NCI-H2171 treated with DMSO at 0.1 percent for 48 hours (cell line): ENCODE measurements at regions not wholly inside any gene's neighbourhood (a gene's known extent, or its start where the extent isn't known, plus 50 kb on each side); places are given as distances from the start of the nearest gene placed in this dataset.
A peak's percentile ranks its signal among the peaks of the same experiment; 100 is the strongest.
"Not testable (repeated sequence)": the region's sequence is repeated elsewhere in the genome, so short reads cannot be mapped to it uniquely, and the experiment has no call there.

ENCODE experiments used
- DNase-seq: peaks from one replicate; lab custom pipeline; 2025; lab: John Stamatoyannopoulos, UW

DNA sequence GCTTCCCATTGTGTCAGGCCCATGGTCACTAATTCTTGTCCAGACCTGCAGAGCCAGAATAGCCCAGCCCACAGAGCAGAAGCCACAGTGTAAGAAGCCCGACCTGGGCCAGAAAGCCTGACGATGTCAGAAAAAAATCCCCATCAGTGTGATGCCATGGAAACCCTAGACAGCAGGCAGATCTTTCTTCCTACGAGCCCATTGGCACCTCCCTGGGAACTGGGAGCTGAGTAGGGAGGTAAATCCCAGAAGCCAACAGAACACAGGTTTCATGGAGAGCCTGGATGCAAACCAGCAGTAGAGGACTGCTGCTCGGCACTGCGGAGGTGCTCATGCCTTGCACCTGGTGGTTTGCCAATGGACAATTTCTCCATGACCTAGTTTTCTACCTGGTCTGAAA lies 82.2 kb upstream of the SLC22A16 start:
- no peak for DNase-seq

DNA sequence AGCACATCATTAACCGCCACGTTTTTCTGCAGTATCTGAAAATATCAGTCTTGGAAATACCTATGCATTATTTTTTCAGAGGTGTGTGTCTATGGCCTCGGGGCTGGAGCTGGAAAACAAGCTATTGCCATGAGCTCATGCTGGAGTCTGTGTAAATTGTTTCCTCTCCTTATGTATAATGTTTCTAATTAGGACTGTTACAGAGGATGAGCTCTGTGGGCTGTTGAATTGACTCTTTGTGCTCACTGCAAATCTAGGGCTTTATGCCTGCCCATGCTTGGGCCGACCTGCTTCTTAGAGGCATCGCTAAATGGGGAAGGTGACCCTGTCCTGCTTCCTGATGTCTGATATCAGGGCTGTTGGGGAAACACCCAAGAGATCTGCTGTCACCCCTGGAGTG lies 80.8 kb upstream of the SLC22A16 start:
- DNase-seq = no peak

DNA sequence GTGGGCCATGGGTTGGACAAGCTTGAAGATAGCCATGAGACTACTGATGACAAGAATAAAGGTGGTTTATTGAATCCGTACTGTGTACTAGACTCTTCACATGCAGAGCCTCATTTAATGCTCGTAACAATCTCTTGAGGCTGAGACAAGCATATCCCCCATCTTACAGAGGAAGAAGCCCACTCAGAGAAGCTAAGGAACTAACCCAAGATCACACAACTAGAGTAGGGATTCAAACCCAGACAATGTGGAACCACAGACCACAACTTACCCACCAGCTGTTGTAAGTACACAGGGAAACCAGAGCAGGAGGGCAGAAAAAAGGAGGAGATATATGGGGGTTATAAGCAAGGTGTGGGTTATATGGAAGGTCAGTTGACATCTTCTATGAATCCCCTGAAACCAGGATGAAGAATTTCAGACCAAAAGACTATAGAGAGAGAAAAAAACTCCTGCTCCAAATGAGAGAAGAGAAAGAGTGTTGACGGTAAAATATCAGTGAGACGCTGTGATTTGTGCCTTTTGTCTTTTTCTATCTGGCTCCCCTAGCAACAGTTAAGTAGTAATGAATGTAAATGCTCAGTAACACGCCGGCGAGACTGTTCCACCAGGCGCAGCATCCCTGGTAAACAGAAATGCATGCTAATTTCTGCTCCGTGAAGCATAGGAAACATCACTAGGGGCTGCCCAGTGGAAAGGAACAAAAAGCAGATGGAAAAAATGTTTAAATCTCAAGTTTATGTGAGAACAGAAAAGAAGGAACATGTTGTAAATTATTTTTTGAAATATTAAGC lies 80.1 kb upstream of the SLC22A16 start:
- DNase-seq = no peak

DNA sequence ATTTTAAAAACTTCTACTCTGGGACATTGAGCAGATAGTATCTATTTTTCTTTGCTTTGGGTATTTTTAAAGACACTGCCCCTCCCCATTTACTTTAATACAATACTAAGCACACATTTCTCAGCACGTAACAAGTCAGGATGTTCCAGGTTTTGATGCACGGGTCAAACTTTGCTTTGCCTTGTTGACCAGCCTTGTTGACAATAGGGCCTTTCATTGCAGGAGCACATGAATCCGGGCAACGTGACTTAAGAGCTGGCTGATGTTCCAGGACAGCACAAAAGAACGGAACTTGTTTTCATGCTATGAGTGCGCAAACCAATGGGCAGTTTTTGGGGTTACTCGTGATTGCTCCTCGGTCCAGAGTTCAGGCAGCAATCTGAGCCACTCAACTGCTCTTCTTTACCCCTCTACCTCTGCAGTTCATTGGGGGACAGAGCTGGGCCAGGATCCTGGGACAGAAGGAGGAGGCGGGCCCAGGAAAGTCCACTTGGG lies 78.6 kb upstream of the SLC22A16 start:
- no peak for DNase-seq

DNA sequence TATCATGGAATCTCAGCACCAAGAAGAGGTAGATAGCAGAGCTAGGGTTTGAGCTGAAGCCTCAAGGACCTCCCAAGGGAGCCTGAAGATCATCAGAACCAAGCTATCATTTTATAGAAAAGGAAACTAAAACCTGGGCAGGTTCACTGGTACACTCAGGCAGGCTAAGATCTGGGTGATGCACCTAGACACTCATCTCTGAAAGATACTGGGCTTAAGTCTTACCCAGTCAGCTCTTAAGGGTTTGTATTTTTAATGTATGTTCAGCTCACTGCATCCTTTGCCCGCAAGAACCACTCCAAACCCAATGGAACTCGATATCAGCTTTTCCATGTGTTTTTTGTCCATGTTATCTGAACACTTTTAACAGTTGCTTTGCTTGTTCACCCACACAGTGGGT lies 78.0 kb upstream of the SLC22A16 start:
- DNase-seq = no peak

DNA sequence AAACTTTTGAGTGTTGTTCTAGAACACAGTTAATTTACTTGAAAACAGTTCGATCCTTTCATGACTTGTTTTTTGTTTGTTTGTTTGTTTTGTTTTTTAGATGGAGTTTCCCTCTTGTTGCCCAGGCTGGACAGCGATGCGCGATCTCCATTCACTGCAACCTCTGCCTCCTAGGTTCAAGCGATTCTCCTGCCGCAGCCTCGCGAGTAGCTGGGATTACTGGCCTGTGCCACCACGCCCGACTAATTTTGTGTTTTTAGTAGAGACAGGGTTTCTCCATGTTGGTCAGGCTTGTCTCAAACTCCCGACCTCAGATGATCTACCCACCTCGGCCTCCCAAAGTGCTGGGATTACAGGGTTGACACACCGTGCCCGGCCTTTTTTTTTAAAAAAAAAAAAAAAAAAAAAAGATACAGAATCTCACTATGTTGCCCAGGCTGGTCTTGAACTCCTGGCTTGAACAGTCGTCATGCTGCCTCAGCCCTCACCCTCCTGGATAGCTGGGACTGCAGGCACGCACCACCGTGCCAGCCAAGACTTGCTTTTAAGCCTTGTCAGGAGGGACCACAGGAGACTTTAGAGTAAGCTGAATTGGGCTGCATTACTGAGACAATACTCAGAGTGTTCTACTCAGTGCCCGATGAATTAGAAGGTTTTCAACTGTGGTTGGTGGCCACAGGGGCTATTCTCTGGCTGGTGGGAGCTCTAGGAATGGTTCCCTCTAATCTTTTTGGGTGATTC lies 76.7 kb upstream of the SLC22A16 start:
- no peak for DNase-seq

DNA sequence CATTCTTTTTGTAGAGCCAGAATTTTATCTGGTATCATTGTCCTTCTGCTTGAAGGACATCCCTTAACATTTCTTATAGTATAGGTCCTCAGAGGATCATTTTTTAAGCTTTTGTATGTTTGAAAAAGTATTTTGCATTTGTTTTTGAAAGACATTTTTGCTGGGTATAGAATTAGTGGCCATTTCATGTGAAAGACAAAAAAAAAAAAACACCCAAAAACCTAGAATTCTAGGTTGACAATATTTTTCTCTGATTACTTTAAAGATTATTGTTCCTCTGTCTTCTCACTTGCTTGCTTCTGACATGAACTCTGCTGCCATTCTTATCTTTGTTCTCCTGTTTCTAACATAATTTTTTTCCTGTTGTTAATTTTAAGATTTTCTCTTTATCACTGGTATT lies 75.7 kb upstream of the SLC22A16 start:
- DNase-seq = no peak

DNA sequence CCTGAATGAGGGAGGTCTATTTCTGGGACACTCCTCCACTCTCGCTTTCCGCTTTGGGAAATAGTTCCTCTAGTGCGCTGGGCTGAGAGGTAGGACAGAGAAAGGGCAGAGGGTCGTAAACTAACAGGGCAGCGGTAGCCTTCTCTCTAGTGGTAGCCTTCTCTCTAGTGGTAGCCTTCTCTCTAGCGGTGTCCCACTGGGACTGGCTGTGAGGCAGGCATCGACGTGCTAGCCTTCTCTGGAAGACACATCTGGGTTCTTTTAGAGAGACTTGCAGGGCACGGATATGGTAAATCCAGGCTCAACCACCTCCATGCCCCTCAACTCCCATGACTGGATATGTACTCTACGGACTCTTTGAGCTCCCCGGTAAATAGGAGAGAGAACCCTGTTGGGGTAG lies 74.7 kb upstream of the SLC22A16 start:
- DNase-seq = peak; percentile 31

DNA sequence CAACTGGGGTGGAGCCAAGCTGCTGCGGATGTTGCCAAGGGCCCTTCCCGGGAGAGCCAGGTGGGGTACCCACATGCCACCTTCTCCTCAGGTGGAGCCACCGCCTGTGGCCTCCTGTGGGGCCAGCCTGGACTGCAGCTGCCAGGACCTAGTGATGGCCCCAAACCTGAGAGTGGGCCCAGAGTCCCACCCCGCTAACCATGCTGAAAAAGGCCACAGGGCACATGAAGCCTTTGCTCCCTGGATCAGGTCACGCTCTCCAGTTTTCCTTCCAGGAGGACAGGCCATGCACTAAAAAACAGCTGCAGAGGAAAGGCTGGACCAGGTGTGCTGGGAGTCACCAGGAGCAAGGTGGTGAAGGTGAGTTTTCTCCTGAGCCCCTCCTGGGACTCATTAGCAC lies 73.9 kb upstream of the SLC22A16 start:
- peak; percentile 93 for DNase-seq

DNA sequence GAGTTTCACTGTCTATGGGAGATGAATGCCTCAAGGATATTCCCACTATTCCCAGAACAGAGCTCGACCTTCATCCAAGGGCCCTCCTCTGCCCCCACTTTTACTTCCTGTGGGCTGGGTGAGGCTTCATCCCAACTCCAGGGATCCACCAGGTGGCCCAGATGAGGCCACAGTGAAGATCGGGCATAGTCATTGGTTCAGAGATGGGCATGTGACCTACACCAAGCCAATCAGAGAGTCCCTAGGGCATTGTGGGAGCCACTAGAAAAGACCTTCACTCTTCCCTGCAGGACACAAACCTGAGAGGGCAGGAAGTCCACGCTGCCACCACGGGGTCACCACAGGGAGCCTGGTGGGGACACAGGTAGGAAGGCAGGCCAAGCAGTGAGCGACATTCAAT lies 72.9 kb upstream of the SLC22A16 start:
- peak; percentile 37 for DNase-seq

DNA sequence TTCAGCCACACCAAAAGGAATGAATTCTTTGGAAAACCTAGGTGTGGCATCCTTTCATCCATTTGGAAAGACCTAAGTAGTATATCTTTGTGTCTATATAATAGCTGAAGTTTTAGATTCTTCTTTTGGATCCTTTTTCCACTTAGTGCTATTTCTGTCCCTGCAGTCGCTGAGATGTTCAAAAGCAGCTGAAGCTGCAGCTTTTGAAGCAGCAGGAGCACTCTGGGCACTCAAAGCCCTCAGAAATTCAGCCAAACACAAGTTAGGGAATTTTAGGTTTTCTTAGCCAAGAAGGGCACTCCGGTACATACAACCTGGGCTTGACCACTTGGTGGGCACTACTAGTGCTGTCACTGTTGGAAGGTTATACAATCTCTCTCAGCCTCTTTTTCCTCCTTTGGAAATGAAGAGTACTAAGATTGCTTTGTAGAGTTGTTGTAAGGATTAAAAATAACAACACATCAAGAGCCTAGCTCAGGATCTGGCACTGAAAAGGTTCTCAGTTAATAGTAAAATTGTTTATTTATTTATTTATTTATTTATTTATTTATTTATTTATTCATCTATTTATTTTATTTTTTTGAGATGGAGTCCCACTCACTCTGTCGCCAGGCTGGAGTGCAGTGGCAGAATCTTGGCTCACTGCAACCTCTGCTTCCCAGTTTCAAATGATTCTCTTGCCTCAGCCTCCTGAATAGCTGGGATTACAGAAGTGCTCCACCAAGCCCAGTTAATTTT lies 71.9 kb upstream of the SLC22A16 start:
- DNase-seq = no peak

DNA sequence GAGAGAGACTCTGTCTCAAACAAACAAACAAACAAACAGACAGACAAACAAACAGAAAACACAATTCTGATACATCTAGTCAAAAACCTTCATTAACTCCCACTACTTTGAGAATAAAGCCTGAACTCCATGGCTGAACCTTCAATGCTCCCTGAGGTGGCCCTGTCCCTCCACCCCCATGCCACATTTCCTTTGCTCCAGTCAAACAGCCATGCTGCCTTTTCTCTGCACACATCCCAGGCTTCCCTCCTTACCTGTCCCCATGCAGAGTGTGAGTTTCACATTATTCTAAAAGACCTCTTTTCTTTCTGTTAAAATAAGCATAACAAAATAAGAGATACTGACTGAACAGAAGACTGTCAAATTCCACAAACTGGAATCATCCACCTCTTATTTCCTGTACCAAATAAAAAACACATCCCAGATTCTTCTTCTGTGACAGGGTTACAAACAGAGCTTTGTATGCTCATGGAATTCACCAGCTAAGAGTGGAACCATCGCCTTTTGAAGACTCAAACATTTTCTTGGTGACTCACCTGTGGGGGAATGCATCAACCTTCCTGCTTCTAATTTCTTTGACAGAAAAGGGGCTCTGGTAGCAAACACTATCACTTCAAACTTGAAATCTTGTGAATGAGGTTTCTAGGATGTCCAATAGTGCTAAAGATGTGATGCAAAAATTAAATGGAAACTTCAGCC lies 71.0 kb upstream of the SLC22A16 start:
- no peak for DNase-seq

DNA sequence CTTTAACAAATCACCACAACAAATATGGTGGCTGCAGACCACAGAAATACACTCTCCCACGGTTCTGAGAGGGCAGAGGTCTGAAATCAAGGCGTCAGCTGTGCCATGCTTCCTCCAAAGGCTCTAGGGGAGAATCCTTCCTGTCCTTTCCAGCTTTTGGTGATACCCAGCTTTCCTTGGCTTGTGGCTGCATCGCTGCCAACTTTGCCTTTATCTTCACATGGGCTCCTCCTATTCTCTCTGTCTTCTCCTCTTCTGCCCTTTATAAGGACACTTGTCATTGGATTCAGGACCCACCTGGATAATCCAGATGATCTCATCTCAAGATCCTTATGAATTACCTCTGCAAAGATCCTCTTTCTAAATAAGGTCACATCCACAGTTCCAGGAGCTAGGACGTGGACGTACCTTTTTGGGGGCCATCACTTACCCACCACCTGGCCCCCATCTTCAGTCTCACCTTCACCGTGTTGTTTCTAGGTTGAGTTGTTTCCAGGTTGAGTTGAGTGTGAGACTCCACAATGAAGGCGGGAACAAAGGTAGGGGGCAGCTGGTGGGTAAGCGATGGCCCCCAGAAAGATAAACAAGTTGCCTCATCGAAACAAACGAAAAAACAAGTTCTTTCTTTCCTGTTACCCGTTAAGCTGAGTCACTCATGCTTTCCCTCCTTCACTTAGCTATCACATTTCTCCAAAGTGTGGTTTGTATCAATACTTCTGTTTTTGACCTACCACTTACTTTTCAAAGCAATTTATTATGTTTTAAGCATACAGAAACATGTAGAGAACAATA lies 68.9 kb upstream of the SLC22A16 start:
- DNase-seq = no peak

DNA sequence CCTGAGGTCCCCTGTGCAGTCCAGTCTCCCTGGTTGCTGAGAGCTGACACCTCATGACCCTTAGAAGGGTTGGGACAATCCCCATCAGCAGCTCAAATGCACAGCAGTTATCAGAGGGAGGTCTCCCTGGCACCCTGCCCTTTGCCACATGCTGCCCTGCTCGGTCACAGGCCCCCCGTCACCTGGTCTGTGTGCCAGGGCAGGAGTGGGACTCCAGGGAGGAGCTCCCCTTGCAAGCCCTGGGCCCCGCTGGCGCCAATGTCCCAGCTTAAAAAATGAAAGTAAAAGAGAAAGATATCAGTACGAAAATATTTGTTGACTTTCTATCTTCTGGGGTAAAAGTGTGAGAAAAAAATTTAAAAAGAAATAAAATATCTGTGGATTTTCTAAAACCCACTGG lies 68.1 kb upstream of the SLC22A16 start:
- no peak for DNase-seq

DNA sequence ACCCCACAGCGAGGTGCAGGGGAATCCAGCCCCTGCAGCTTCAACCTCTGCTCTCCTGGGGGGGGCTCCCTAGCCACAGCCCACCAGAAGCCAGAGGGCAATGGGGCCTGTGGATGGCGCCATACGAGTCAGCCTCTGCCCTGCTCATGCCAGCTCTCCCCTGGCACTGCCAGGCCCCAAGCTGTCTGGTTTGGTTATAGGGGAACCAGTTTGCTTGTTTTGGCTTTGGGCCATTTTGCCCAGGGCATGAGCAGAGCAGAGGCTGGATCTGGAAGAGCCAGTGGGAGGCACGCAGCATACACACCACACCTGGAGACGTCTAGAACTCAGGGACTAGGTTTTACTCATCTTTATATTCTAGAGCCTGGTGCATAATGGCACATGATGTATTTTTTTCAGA lies 66.7 kb upstream of the SLC22A16 start:
- no peak for DNase-seq

DNA sequence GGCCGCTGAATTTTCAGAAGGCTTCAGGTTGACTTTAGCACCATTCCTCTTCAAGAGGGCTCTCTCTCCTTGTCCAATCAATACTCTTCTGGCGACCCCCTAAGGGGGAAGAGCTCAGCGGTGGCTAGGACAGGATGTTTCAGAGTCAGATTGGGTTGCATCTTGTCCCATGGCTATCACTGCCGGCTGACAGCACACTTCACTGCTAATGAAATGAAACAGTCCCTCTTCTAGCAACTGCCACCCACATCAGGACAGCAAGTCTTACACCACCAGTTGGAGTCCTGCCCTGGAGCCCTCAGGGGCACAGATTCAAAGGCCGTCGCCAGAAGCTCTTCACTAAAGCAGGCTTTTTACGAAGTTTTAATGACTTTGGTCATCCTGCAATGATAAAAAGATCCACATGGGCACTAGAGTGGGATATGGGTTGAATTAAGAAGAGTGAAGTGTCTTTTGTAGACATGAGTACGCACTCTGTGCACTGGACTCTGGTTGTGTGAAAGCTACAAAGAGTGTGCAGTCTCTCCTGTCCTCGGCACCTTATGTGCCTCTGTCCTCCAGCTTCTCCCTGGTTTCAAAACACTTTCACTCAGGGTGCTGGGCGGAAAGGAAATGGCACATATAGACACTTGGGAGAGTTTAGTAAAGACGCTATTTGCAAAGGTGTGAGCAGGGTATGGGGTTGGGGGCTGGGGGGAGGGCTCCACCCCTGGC lies 66.1 kb upstream of the SLC22A16 start:
- DNase-seq = no peak

DNA sequence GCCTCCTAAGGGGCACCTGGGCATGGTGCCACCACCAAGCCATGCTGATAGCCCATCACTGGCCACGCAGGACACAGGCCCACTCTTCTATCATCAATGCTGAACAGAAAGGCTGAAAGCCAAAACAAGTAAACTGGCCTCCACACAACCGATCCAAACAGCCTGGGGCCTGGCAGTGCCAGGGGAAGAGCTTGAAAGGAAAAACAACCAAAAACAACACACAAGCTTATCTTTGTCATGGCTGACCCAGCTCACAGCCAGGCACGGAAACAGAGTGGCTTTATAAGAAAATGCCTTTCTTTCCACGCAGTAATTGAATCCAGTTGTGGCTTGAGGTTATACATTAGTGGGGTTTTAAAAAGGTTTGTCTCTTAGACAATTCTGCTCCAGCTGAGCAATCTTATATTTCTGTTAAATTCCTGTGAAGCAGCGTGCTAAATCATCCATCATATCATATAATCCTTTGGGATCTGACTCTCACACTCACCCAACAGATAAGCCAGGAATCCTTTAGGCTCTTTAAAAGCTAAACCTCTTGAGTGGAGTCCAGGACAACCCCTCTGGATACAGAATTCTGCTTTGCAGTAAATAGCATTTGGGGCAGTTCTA lies 65.4 kb upstream of the SLC22A16 start:
- DNase-seq = no peak

DNA sequence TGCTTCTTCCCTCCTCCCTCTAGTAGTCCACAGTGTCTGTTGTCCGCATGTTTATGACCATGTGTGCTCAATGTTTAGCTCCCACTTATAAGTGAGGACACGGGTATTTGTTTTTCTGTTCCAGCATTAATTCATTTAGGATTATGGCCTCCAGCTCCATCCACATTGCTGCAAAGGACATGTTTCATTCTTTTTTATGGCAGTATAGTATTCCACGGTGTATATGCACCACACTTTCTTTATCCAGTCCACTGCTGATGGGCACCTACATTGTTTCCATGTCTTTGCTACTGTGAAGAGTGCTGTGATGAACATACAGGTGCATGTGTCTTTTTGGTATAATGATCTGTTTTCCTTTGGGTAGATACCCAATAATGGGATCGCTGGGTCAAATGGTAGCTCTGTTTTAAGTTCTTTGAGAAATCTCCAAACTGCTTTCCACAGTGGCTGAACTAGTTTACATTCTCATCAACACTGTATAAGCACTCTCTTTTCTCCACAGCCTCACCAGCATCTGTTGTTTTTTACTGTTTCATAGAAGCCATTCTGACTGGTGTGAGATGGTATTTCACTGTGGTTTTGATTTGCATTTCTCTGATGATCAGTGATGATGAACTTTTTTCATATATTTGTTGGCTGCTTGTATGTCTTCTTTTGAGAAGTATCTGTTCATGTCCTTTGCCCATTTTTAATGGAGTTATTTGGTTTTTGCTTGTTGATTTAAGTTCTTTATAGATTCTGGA lies 63.0 kb upstream of the SLC22A16 start:
- DNase-seq = not testable (repeated sequence)

DNA sequence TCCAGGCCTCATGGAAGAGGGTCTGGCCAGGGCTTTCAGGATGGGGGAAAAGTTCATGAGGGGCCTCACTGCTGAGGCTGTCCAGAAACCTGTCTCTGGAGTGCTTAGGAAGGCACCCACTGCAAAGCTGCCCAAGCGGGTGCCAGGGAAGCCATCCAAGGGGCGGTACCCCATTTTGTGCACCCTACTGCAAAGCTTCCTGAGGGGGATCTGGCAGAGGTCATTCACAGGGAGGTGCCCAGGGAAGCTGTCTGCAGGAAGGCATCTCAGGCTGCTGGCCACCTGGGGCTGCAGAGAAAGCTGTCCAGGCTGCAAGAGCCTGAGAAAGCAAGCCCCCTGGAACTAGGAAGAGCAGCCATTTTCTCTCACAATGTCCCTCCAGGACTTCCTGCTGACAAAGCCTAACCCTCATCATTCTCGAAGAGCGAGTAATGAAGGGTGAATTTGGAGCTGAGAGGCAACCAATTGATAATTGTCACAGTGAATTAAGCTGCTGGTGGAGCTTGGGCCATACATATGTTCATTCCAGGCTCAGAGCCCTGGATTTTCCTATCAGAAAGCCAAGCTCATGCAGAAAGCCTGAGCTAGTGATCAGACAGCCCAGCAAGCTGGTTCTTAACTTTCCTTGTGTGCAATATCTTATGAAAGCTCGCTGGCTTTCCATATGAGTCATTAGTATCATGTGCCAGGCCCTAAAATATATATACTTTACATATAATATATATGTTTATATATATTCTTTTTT lies 62.2 kb upstream of the SLC22A16 start:
- DNase-seq = no peak
